Left lung (tissue), 4 donors: ENCODE measurements at regions not wholly inside any gene's neighbourhood (a gene's known extent, or its start where the extent isn't known, plus 50 kb on each side); places are given as distances from the start of the nearest gene placed in this dataset.

ENCODE experiments used
- ATAC-seq: fragments of 200-7000 bp; cut with Tn5 transposase; one replicate; pipeline ENCODE4 v1.9.1; 2020; ENCODE audit warnings: moderate library complexity
- DNase-seq, 4 donors: peaks; one replicate each; pipeline ENCODE4 v3.0.0-alpha.2; 2013 to 2020
- H3K27ac ChIP-seq, 2 donors: fragments of 200-600 bp; sonication (generic) in 1 of 2; one replicate each; pipeline versions ENCODE4 v1.5.0 to v1.8.0; 2020 to 2021
- H3K27me3 ChIP-seq, 2 donors: fragments of 200-600 bp; sonication (generic) in 1 of 2; one replicate each; pipeline versions ENCODE4 v1.5.0 to v1.8.0; 2020 to 2021
- H3K36me3 ChIP-seq, 2 donors: fragments of 200-600 bp; sonication (generic) in 1 of 2; one replicate each; pipeline versions ENCODE4 v1.5.0 to v1.8.0; 2020 to 2021
- H3K4me1 ChIP-seq, 2 donors: fragments of 200-600 bp; one replicate each; pipeline ENCODE4 v1.8.0; 2021
- H3K4me3 ChIP-seq, 2 donors: fragments of 200-600 bp; sonication (generic) in 1 of 2; one replicate each; pipeline versions ENCODE4 v1.5.0 to v1.8.0; 2020 to 2021; ENCODE audit warnings: mild to moderate bottlenecking in 1 of 2
- H3K9me3 ChIP-seq, 2 donors: fragments of 200-600 bp; sonication (generic) in 1 of 2; one replicate each; pipeline versions ENCODE4 v1.5.0 to v1.8.0; 2020 to 2021
- intact Hi-C, 2 donors: fragments of 100-400 bp; cut with DNase I; formaldehyde crosslinking; loops; one replicate each; pipeline versions ENCODE4 v1.11.2 to v1.14.2; 2022
- TF ChIP-seq, protein P1 (sequence below), 2 donors: fragments of 200-600 bp; sonication (generic) in 1 of 2; IDR thresholded peaks; one replicate each; pipeline versions ENCODE4 v1.5.0 to v1.8.0; 2021; ENCODE audit warnings: antibody characterized with exemption in 2 of 2
- donor health status: DM: no; HTN: yes; CAD: no.
- donor health status: DM: no; HTN: no; CAD: no.

DNA sequence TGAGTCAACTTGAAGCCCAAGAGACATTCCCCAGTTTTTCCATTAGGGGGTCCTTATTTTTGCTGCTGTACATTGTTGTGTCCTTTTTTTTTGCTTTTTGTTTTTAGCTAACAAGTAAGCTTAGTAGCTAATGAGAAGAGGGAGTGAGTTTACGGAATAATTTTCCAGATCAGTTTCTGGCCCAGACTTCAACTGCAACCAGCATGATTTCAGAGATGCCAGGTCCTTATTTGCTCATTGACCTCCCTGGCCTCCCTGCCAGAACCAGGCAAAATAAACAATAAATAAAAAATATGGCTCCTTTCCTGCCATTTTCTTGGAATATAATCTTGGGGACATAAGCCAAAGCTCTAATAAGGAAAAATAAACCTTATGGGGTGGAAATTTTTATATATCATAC lies 185.9 kb downstream of the FAT3 start:
- DNase-seq, result no peak
- H3K36me3 ChIP-seq, result no peaks in the 10 kb centered on the region
- H3K4me3 ChIP-seq, result no peak overlapping the region
- no peak for ATAC-seq
- TF ChIP-seq, protein P1, sequence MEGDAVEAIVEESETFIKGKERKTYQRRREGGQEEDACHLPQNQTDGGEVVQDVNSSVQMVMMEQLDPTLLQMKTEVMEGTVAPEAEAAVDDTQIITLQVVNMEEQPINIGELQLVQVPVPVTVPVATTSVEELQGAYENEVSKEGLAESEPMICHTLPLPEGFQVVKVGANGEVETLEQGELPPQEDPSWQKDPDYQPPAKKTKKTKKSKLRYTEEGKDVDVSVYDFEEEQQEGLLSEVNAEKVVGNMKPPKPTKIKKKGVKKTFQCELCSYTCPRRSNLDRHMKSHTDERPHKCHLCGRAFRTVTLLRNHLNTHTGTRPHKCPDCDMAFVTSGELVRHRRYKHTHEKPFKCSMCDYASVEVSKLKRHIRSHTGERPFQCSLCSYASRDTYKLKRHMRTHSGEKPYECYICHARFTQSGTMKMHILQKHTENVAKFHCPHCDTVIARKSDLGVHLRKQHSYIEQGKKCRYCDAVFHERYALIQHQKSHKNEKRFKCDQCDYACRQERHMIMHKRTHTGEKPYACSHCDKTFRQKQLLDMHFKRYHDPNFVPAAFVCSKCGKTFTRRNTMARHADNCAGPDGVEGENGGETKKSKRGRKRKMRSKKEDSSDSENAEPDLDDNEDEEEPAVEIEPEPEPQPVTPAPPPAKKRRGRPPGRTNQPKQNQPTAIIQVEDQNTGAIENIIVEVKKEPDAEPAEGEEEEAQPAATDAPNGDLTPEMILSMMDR (IDR thresholded peaks at IDR 0.05), result no peak
- no peaks in the 10 kb centered on the region for H3K9me3 ChIP-seq
- intact Hi-C loops, result no loop called here
- H3K27ac ChIP-seq, result no peak overlapping the region
- no peaks in the 10 kb centered on the region for H3K27me3 ChIP-seq
- no peaks in the 10 kb centered on the region for H3K4me1 ChIP-seq

DNA sequence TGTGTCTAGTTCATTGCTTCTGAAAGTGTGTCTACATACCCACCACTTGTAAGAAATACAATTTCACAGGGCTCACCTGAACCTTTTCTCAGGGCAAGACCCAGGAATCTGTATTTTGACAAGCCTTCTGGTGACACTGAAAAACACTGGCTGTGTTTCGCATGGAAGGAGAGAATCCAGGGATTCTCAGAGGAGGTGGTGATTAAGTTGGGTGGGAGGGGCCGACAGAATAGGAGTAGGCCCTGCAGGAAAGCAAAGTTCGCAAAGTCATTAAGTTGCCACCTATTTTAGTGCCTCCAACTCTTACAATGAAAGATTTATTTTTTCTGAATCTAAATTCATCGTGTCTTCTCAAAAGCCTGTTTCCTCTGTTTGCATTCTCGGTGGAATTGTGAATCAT lies 186.8 kb downstream of the FAT3 start:
- DNase-seq (no peak), ATAC-seq (no peak)
- no peaks in the 10 kb centered on the region for H3K9me3 ChIP-seq
- no peaks in the 10 kb centered on the region for H3K36me3 ChIP-seq
- no peak overlapping the region for H3K27ac ChIP-seq
- H3K27me3 ChIP-seq, result no peaks in the 10 kb centered on the region
- TF ChIP-seq, protein P1 (IDR thresholded peaks at IDR 0.05), result no peak
- intact Hi-C loops, result no loop called here
- no peak overlapping the region for H3K4me3 ChIP-seq
- H3K4me1 ChIP-seq, result no peaks in the 10 kb centered on the region

DNA sequence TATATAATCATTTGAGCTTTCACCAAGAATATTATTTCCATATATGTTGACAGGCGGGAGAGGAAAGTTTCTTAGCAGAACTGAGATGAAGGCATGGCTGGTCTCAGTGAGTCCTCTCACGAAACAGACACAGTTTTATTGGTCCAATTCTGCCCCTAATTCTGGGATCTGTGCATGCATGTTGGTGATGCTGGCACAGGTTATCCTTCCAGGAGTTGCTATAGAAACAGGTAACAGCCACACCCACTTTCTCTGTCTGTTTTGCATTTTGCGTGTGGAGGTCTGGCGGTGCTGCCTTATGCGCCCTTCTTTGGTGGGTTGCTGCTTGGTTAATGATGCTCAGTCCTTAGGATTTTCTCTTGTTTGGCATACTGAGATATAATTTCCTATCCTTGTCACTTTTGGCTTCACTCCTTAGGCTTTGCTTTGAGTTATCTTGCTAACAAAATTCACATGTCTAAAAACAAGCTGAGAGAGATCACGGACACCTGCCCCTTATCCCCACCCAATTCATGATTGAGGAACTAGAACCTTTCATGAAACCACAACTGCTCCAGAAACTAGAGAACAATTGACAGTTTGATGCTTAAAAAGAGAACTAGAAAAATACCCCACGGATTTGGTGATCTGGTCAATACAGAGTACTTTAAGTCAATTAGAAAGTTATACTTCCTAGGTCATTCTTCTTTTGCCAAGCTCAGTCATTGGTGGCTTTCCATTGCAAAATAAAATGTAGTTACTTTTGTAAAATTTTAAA lies 189.3 kb downstream of the FAT3 start:
- Histone ChIP-seq H3K4me1 (no peaks in the 10 kb centered on the region), H3K9me3 (no peaks in the 10 kb centered on the region), H3K36me3 (no peaks in the 10 kb centered on the region), H3K27ac (no peak overlapping the region), H3K4me3 (no peak overlapping the region), H3K27me3 (no peaks in the 10 kb centered on the region)
- no peak for ATAC-seq
- intact Hi-C loops, result no loop called here
- TF ChIP-seq, protein P1 (IDR thresholded peaks at IDR 0.05), result no peak
- DNase-seq, result no peak

GRCh38 chr11:92416971-92417725 lies 192.5 kb downstream of the FAT3 start:
- intact Hi-C loops, result no loop called here
- Histone ChIP-seq H3K27ac (no peak overlapping the region), H3K27me3 (no peaks in the 10 kb centered on the region), H3K4me1 (no peaks in the 10 kb centered on the region), H3K9me3 (no peaks in the 10 kb centered on the region), H3K4me3 (no peak overlapping the region), H3K36me3 (no peaks in the 10 kb centered on the region)
- ATAC-seq (peak; percentile 43), DNase-seq (no peak)
- TF ChIP-seq, protein P1 (IDR thresholded peaks at IDR 0.05), result no peak
